HPDE6-E6E7 (cell line): ENCODE measurements at regions not wholly inside any gene's neighbourhood (a gene's known extent, or its start where the extent isn't known, plus 50 kb on each side); places are given as distances from the start of the nearest gene placed in this dataset.

Experiments used
- DNase-seq: peaks from one replicate; pipeline ENCODE4 v3.0.0; 2011; ENCODE audit warnings: missing footprints; ENCODE audit errors: extremely low spot score

DNA sequence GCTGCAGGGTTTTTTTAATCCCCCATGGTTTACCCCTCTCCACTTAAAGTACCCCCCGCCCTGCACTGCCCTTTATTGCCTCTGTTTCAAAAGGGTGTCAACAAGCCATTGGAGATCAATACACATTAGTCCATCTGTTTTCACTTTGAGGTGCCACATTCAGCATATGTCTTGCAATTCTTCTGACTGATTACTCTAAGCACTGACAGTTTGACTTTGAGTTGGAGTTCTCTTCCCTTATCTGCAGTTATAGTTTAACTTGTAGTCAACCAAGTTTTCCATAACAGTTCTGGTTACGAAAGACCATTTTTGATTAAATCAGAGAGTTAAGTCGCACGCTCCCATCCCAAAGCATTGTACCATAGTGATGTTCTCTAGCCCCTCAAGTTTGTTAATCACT, 260.8 kb upstream of the TBX3 start:
- DNase-seq = no peak

DNA sequence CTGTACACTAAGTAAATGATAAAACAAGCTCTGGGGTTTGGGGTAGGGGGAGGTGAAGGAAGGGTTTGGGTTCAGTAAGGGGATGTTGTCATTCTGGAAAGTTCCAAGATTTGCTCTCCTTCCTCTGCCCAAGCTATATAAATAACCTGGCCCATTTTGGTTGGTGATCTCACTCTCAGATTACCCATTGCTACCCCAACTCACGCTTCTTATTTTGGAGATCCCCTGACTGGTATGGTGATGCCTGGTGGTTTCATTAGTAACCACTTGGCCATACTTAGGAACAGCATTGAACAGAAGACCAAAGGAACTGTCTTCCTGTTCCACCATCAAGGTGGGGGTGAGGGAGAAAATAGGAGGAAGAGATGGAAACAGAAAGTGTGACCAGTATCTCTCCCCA, 259.6 kb upstream of the TBX3 start:
- DNase-seq = no peak

DNA sequence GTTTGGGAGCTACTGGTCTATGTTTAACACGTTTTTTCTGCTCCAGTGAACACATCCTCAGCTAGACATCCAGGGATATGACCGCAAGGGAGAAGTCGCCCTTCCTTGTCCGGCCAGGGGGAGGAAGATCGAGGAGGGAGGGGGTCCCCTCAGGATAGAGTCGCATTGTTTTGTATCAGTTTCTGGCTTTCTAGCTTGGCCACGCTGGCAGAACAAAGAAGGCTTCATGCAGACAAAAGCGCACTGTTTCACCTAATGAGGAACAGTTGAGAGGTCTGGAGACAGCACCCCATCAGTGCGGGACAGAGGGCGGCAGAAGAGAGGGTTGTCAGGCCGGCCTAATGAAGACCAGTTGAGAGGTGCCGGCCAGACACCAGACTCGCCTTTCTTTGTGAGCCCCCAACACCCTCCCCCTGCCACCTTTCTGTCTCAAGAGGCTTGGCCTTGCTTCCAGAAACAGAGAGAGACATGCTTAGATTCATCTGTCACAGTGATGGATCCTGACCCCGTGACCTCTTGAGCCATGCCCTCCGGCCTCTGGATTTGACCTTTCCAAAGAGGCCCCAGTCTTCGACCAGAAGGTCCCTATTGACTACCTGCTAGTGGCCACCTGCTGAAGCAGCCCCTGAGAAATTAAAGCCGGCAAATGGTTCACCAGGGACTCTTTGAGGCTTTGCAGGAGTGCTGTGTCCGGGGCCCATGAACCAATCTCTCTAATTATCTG, 254.7 kb upstream of the TBX3 start:
- no peak for DNase-seq

DNA sequence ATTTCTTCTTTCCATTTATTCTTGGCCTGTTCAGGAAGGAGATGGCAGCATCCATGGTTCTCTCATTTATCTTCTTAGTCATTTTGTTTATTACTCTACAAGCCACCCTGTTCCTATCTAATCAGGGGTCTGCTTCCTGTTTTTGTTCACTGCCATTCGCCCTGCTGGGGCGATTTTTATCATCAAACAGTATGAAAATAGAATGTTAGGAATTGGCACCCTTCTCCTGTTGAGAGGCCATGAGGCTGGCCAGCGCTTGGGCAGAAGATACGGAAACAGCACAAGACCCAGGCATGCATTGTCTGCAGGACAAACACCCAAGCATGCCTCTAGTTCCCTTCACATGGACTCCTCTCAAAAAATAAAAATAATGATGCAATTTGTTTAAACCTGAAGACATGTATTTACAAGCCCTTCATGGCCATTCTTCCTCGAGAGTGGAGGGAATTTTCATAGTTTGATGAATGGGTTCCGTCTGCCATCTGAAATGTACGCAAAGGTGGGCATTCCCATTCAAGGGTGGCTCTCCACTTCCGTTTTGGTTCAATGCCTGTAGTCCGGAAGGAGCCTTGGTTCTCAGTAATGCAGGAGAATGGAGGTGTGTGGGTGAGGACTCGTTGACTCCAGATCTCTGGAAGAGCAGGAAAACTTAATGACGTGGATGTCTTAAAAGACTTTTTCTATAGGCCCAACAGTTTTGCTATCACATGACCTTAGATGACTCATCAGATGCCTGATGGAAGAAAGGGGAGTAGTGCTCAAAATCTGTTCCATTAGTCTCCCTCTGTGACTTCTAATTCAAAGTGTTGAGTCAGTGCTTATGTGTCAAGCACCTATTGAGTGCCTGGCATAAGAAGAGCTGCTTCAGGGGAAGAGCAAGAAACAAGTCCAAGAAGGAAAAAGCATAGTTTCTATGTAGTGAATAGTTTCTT, 252.4 kb upstream of the TBX3 start:
- no peak for DNase-seq

DNA sequence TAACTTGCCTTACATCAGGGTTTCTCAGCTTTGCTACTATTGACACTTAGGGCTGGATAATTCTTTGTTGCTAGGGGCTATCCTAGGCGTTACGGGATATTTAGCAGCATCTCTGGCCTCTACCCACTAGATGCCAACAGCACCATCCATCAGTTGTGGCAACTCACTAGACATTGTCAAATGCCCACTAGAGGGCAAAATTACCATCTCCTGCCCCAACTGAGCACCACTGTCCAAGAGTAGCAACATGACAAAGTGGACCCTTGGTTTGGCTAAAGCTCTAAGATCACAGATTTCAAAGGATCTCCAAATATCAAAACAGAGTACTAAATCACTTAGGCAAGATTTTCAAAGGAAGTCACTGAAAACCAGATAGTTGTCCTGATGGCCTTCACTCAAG, 251.7 kb upstream of the TBX3 start:
- no peak for DNase-seq

DNA sequence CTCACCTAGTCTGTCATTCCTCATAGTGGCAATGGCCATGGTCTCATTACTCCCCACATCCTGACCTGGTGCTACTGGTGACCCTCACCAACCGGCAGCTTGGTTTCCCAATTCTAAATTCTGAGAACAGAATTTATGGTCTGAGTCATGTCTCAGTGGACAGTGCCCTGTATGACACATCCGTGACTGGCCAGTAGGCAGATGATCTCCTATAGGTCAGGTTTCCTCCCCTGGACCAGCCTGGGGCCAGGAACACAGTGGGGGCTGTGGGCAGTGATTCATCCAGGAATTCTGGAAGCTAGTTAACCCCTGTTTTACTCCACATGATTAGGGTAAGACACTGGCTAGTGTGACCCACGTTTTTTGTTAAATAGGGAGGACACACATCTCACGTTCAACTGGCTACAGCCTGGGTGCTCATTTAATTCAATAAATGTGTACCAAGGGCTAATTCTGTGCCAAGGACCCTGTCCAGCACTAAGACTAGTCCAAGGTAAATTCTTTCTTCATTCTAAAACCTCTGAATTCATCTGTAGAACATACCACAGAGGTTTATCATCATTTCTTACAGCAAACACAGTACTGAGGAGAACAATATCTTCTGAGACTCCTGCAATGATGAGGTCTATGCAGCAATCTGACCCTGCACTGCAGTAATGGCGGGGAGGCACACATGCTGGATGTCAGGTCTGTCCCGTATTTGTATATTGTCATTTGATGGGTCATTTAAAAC, 249.6 kb upstream of the TBX3 start:
- no peak for DNase-seq

DNA sequence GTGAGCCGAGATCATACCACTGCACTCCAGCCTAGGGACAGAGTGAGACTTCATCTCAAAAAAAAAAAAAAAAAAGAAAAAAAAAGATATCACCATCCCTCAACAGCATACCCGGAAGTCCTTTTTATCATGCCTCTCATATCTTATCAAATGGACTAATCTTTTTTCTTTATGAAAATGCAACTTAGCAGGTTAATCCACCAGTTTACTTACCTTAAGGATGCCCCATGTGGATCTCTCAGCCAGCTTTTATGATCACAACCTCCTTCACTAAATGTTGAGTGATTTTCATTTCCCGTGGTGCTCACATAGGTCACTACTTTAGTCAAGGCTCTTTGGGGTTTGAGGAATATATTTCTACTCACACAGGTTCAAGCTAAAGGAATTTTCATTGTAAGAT, 248.8 kb upstream of the TBX3 start:
- no peak for DNase-seq

DNA sequence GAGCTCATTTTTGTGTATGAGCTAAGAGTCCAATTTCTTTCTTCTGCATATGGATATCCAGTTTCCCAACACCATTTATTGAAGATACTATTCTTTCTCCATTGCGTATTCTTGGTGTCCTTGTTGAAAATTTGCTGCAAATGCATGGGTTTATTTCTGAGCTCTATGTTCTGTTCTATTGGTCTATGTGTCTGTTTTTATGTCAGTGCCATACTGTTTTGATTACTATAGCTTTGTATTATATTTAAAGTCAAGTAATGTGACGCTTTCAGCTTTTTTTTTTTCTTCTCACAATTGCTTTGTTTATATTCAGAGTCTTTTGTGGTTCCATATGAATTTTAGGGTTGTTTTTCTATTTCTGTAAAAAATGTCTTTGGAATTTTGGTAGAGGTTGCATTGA, 247.1 kb upstream of the TBX3 start:
- no peak for DNase-seq

DNA sequence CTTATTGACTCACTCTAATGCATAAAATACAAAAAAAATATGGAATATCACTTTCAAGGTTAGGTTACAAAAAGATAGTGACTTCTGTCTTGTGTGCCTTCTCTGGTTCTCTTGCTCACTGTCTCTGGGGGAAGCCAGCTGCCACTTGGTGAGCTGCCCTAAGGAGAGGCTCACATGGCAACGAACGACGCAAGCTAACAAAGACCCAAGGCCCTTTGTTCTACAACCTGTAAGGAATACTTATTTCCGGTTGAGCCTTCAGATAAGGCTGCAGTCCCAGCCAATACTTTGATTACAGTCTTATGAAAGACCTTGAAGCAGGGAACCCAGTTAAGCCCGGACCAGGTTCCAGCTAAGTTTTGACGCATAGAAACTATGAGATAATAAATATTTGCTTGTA, 242.4 kb upstream of the TBX3 start:
- DNase-seq = no peak

DNA sequence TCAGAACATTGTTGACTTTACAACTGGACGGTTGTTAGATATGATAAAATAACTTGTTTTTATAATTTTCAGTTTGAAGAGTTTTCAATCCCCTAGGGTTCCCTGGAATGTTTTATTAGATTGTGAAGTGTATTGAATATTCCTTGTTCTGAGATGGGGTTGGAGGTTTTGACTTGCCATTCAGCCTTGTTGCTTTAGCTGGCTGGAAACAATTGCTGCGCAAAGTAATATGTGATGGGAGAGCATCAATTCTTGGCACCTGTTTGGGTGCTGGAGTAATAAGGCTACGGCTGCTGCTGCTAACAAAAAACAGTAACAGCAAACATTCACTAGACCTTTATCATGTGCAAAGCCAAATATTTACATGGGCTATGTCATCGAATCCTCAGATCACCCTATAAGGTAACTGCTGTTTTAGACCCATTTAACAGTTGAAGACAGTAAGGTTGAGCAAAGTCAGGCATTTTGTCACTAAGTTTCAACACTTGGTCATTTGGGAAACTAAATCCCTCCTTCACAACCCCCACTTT, 241.0 kb upstream of the TBX3 start:
- no peak for DNase-seq

DNA sequence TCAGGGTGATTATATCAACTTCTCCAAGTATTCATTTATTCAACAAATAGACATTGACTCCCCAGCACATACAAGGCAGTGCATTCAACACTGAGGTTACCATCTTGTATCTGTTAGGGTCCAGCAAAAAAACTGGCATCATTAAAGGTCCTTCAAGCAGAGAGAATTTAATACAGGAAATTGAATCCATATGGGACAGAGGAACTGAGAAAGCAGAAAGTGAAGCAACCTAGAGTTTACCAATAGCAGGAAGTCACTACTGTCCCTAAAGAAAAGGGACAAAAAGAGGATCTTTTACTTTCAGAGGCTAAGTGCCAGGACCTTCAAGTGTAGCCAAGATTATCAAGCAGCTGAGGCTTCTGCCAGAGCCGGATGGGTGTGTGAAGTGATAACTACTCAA, 237.8 kb upstream of the TBX3 start:
- no peak for DNase-seq

DNA sequence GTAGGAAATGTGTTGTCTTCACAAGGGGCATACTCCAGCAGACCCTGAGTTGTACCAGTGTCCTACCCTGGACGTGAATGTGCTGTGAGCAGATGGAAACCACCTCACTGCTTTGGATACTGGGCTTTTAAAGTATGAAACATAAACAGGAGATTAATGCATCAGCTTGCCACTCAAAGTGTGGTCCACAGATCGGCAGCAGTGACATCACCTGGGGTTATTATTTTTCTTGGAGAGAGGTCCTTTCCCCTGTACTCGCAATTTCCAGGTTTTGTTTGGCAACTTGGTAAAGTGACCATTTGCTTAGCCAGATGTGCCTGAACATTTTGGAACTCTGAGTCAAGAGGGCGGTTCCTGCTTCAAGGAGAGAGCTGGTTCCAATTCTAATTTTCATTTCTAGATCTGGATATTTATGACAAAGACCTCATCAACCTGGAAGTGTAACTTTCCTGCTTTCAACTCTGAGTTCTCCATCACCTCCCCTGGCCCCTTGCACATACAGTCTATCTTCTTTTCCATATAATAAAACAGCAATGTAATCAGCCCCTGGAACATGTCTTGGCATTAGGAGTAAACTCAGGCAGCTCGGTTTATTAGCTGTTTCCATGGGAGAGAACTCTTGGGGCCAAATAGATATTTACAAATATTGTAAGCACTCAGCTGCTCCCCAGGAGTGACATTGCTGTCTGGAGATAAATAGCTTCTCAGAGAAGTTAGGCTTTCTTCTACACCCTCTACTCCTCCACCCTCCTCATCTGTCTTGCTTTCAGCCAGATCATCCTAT, 237.0 kb upstream of the TBX3 start:
- no peak for DNase-seq

DNA sequence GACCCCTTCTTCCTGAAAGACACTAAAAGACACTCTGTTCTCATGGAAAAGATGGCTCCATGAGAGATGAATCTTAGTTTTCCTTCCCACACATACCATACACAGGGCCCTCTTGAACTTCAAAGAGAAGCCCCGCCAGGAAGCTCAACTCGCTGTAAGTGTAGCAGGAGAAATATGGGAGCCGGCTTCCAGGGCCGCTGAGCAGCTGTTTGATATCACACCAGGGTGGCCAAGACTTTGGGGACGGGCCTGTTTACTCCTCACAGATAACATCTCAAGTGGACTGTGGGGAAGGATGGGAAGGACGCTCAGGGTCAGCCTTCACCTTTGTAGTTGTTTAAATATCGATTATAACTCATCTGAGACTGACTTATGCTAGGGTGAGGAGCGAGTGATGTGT, 235.5 kb upstream of the TBX3 start:
- DNase-seq = no peak

DNA sequence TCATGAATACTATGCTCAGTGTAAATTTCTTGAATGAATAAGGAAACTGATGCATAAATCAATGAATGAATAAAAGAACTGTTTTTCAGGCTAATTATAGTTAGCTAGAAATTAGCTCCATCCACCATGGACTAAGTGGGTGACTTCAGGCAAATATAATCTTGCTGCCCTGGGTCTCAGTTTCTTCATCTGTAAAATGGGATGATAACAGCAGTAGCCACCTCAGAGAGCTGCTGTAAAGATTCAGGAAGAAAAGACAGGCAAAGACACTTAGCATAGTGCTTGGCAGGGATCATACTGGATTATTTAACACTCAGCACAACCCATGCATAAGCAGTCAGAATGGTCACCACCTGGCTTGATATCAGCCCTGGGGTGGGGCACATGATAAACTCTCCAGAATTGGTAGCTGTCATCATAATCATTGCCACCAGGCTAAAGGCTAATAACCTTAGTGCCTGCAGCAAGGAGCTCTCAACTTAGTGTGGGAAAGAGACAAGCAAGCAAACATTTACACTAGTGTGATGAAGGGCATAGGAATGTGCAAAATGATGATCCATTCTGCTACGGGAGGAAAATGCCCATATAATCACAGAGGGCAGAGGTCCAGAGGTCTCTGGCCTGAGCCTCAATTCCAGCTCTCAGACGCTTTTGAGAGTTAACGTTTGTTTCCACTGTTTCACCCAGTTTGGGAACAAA, 234.7 kb upstream of the TBX3 start:
- no peak for DNase-seq

DNA sequence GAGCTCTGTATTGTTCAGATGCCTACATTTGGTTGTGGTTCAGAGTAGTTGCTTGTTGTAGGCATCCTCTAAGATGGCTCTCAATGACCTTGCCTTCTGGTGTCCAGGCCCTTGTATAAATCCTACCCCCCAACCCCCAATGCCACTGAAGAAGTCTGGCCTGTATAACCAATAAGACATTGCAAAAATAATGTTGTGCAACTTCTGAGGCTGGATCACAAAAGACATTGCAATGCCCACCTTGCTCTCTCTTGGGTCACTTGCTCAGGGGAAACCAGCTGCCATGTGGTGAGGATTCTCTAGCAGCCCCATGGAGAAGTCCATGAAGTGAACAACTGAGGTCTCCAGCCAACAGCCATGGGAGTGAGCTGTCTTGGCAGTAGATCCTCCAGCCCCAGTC, 234.0 kb upstream of the TBX3 start:
- DNase-seq = no peak

DNA sequence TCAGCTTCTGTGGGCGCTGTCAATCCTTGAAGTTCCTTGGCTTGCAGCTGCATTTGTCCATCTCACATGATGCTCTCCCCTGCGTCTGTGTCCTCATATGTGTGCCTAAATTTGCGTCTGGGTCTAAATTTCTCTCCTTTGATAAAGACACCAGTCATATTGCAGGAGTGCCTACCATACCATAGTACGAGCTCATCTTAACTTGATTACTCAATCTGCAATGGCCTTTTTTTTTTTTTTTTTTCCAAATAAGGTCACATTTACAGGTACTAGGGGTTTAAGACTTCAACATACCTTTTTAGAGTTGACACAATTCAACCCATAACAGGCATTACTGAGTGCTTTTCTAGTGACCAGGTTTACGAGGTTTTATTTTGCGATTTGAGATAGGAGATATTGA, 233.3 kb upstream of the TBX3 start:
- no peak for DNase-seq

DNA sequence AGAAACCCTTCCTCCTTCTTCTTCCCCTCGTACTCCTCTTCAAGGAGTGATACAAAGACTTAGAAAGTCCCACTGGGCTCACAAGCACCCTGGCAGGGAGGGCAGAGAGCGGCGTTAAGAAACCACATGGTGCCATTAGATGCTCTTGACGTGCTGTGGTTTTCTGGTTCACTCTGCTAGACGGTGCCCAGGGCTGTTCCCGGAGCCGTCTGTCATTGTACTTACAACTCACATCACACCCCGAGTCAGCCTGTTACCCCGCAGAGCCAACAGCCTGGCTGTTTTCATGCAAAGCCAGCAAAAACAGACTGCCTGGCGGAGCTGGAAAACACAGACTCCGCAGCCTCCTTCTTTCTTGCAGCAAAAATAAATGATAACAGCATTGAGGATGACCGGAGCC, 232.6 kb upstream of the TBX3 start:
- DNase-seq = no peak

DNA sequence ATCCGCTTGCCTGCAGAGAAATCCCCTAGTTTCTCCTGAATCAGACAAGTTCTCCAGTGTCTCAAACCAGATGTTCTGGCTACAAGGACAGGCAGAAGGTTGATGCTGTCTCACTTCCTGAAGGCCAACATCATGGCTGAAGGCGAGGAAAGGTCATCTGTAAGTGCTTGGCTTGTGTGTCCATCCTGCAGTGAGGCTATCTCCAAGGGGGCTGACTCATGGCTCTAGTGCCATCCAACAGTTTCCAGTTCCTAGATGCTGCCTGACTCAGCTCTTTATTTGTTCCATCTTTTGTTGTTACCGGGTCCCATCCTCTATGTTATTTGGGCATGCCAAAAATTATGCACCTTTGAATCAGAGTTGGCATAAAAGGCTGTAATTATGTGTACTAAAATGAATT, 232.1 kb upstream of the TBX3 start:
- no peak for DNase-seq

DNA sequence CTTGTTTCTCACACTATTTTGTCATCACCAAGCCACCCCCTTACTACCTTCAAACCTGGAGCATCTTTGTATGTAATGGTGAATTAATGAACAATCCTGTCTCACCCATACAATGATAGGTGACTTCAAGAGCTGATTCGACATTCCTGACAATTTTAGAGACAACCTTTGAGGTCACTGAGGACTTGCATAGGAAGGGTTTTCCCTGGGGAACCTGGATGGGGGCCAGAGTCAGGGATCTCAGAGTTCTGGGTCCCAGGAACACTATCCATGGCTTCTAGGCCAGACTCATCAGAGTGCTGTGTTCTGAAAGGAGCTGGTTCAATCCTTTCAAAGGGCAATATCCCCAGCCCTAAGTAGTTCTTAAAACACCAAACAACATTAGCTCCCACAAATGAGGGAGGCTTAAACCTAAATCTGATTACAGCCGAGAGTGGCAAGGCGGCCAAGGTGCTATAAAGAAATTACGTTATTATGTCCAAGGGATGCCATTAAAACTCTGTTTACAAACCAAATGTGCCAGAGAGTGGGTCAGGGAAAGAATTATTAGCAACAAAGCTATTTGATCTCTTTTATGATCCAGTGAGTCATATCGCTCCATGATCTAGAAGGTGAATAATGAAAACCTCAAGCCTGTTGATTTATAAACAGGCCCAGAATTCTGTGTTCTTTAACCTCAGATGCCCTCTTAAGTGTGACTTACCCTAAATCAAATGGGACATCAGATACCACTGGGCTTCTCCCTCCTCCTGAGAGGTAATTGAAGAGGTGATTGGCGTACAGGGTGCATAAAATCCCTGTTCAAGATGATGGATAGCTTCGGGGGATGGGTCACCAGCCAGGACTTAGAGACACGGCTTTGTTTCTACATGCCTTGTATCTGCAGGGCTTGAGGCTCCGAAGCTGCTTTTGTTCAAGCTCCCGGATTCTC, 230.2 kb upstream of the TBX3 start:
- DNase-seq = no peak

DNA sequence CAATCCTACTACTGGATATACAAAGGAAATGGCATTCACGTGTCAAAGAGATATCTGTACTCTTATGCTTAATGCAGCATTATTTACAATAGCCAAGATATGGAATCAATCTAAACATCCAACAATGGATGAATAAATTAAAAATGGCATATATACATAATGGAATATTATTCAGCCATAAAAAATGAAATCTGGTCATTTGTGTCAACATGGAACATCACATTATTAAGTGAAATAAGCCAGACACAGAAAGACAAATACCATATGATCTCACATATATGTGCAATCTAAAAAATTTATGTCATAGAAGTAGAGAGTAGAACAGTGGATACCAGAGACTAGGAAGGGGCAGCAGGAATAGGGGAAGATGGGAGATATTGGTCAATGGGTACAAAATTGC, 228.8 kb upstream of the TBX3 start:
- no peak for DNase-seq
